Panc1 (cell line): ENCODE measurements at regions not wholly inside any gene's neighbourhood (a gene's known extent, or its start where the extent isn't known, plus 50 kb on each side); places are given as distances from the start of the nearest gene placed in this dataset.

ENCODE experiments used
- ATAC-seq: fragments of 200-7000 bp; cut with Tn5 transposase; 2 replicates; pipeline ENCODE4 v1.9.1; 2020; ENCODE audit warnings: mild to moderate bottlenecking, moderate library complexity
- BruUV-seq: library from RNA; stranded (reverse); fragments of 400-500 nt; replicated peaks from 2 replicates; lab custom pipeline; 2021; lab: Mats Ljungman, UMichigan
- CTCF ChIA-PET: fragments of 300-600 bp; sonication (Branson Sonifier 250); formaldehyde crosslinking; loops from one replicate; lab custom pipeline; 2022; ENCODE audit warnings: antibody characterized with exemption; lab: Charles Lee
- POLR2A ChIA-PET: fragments of 300-600 bp; sonication (Branson Sonifier 250); formaldehyde crosslinking; loops from one replicate; lab custom pipeline; 2022; ENCODE audit warnings: antibody characterized with exemption; lab: Charles Lee
- DNase-seq: peaks from one replicate; pipeline ENCODE4 v3.0.0-alpha.2; 2010; ENCODE audit warnings: low read depth, low spot score
- H3K27ac ChIP-seq: 2 replicates; pipeline ENCODE4 v1.5.1; 2011; ENCODE audit warnings: mild to moderate bottlenecking, low read length, inconsistent platforms
- H3K27me3 ChIP-seq: fragments of 200-500 bp; sonication (Bioruptor generic); 2 replicates; pipeline ENCODE4 v1.6.0; 2014; ENCODE audit warnings: low read length, inconsistent platforms; ENCODE audit not compliant: control insufficient read depth, insufficient read depth
- H3K36me3 ChIP-seq: fragments of 200-500 bp; sonication (Bioruptor generic); 2 replicates; pipeline ENCODE4 v1.5.1; 2014; ENCODE audit warnings: inconsistent platforms, mild to moderate bottlenecking, low read length, moderate library complexity; ENCODE audit not compliant: control insufficient read depth, insufficient read depth
- H3K4me1 ChIP-seq: 2 replicates; pipeline ENCODE4 v1.5.1; 2011; ENCODE audit warnings: inconsistent platforms, mild to moderate bottlenecking, low read length, moderate library complexity; ENCODE audit not compliant: control insufficient read depth, insufficient read depth
- H3K4me3 ChIP-seq, 2 experiments: 2 replicates each; pipeline ENCODE4 v1.5.1; 2011 to 2012; ENCODE audit warnings: low read depth in 2 of 2, low read length in 2 of 2, mild to moderate bottlenecking in 2 of 2, inconsistent platforms in 1 of 2, moderate library complexity in 1 of 2
- H3K9me3 ChIP-seq: fragments of 200-500 bp; sonication (Bioruptor generic); 2 replicates; pipeline ENCODE4 v1.5.1; 2014; ENCODE audit warnings: low read depth, mild to moderate bottlenecking, inconsistent platforms, low read length, moderate library complexity; ENCODE audit not compliant: control insufficient read depth, insufficient read depth
- POLR2AphosphoS5 ChIP-seq: IDR thresholded peaks from 2 replicates; pipeline ENCODE4 v1.6.1; 2012; ENCODE audit warnings: mild to moderate bottlenecking, low read depth, low read length, moderate library complexity
- REST ChIP-seq, 2 experiments: IDR thresholded peaks; 2 replicates each; pipeline ENCODE4 v1.6.1; 2011 to 2012; ENCODE audit warnings: low read depth in 2 of 2, control low read depth in 1 of 2, low read length in 1 of 2, mild to moderate bottlenecking in 1 of 2, moderate library complexity in 1 of 2; ENCODE audit not compliant: insufficient read depth in 1 of 2
- SIN3A ChIP-seq: IDR thresholded peaks from 2 replicates; pipeline ENCODE4 v1.6.1; 2012; ENCODE audit warnings: low read depth, mild to moderate bottlenecking, low read length, moderate library complexity, borderline replicate concordance; ENCODE audit not compliant: insufficient read depth
- TCF7L2 ChIP-seq: IDR thresholded peaks from 2 replicates; pipeline ENCODE4 v1.6.1; 2011; ENCODE audit warnings: mild to moderate bottlenecking, low read depth, low read length, inconsistent platforms
- in situ Hi-C: cut with HindIII; loops from 2 replicates; pipeline ENCODE4 v1.10.0; 2016; ENCODE audit warnings: low sequenced_read_pairs, low pct_unique_long_range_greater_than_20kb
- intact Hi-C: fragments of 100-400 bp; cut with micrococcal nuclease; formaldehyde crosslinking; loops from one replicate; pipeline ENCODE4 v1.10.0; 2022; ENCODE audit not compliant: unreplicated experiment
- TF ChIP-seq, protein P1 (sequence below): fragments of 450-650 bp; IDR thresholded peaks from 2 replicates; pipeline ENCODE4 v1.5.1; 2017; ENCODE audit warnings: mild to moderate bottlenecking

GRCh38 chrX:118251271-118251670, 94.6 kb upstream of the WDR44 start:
- H3K9me3 ChIP-seq, result no peaks in the 10 kb centered on the region
- no peak overlapping the region for H3K27ac ChIP-seq
- no peaks in the 10 kb centered on the region for H3K4me1 ChIP-seq
- in situ Hi-C loops (no loop called here), intact Hi-C loops (loop anchor here (10.0 kb wide), 2 partner anchors 256 to 1756 kb away; no protein-coding TSS in a partner anchor)
- TF ChIP-seq, protein P1, sequence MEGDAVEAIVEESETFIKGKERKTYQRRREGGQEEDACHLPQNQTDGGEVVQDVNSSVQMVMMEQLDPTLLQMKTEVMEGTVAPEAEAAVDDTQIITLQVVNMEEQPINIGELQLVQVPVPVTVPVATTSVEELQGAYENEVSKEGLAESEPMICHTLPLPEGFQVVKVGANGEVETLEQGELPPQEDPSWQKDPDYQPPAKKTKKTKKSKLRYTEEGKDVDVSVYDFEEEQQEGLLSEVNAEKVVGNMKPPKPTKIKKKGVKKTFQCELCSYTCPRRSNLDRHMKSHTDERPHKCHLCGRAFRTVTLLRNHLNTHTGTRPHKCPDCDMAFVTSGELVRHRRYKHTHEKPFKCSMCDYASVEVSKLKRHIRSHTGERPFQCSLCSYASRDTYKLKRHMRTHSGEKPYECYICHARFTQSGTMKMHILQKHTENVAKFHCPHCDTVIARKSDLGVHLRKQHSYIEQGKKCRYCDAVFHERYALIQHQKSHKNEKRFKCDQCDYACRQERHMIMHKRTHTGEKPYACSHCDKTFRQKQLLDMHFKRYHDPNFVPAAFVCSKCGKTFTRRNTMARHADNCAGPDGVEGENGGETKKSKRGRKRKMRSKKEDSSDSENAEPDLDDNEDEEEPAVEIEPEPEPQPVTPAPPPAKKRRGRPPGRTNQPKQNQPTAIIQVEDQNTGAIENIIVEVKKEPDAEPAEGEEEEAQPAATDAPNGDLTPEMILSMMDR, result no peak
- no peak for TF ChIP-seq POLR2AphosphoS5
- no peak for TF ChIP-seq TCF7L2
- TF ChIP-seq SIN3A, result no peak
- no peak for TF ChIP-seq REST (IDR thresholded peaks at IDR 0.05; ENCODE audit: insufficient read depth in 1 of 2, low read depth in 2 of 2, low read length in 1 of 2)
- no peak overlapping the region for H3K4me3 ChIP-seq
- DNase-seq (no peak), ATAC-seq (no peak)
- H3K36me3 ChIP-seq, result no peaks in the 10 kb centered on the region
- POLR2A ChIA-PET, result no interaction called here
- no TSS peak for BruUV-seq
- CTCF ChIA-PET, result no interaction called here
- no peaks in the 10 kb centered on the region for H3K27me3 ChIP-seq

GRCh38 chrX:118252967-118253366, 92.9 kb upstream of the WDR44 start:
- DNase-seq (no peak), ATAC-seq (no peak)
- in situ Hi-C loops (no loop called here), intact Hi-C loops (loop anchor here (10.0 kb wide), 2 partner anchors 258 to 1758 kb away; no protein-coding TSS in a partner anchor)
- Histone ChIP-seq H3K36me3 (no peaks in the 10 kb centered on the region), H3K27me3 (no peaks in the 10 kb centered on the region), H3K4me1 (no peaks in the 10 kb centered on the region), H3K27ac (no peak overlapping the region), H3K4me3 (no peak overlapping the region), H3K9me3 (no peaks in the 10 kb centered on the region)
- no TSS peak for BruUV-seq
- POLR2A ChIA-PET, result no interaction called here
- TF ChIP-seq POLR2AphosphoS5 (no peak), REST (IDR thresholded peaks at IDR 0.05; ENCODE audit: insufficient read depth in 1 of 2, low read depth in 2 of 2, low read length in 1 of 2) (no peak), TCF7L2 (no peak), SIN3A (no peak)
- TF ChIP-seq, protein P1, result no peak
- CTCF ChIA-PET, result no interaction called here
